Midbrain (tissue), 1 donor: ENCODE measurements at regions not wholly inside any gene's neighbourhood (a gene's known extent, or its start where the extent isn't known, plus 50 kb on each side); places are given as distances from the start of the nearest gene placed in this dataset.
"Not testable (repeated sequence)": the region's sequence is repeated elsewhere in the genome, so short reads cannot be mapped to it uniquely, and the experiment has no call there.

Source experiments
- DNase-seq: peaks from one replicate; lab custom pipeline; 2025; lab: John Stamatoyannopoulos, UW

- DNase-seq = no peak
Measured at GRCh38 chr4:138798404-138798803, 217.2 kb upstream of the NOCT start.

GRCh38 chr4:138797646-138798045 is 217.9 kb upstream of the NOCT start:
- no peak for DNase-seq

GRCh38 chr4:138796761-138797160 is 218.8 kb upstream of the NOCT start:
- no peak for DNase-seq

- no peak for DNase-seq
Measured at GRCh38 chr4:138790706-138791340, 224.8 kb upstream of the NOCT start.

- no peak for DNase-seq
Measured at GRCh38 chr4:138789796-138790195, 225.8 kb upstream of the NOCT start.

- DNase-seq = no peak
Measured at GRCh38 chr4:138788857-138789256, 226.7 kb upstream of the NOCT start.

GRCh38 chr4:138788267-138788790 is 227.3 kb upstream of the NOCT start:
- no peak for DNase-seq

GRCh38 chr4:138779761-138780160 is 235.8 kb upstream of the NOCT start:
- not testable (repeated sequence) for DNase-seq

GRCh38 chr4:138775890-138776289 is 239.7 kb upstream of the NOCT start:
- DNase-seq = peak; percentile 4

- no peak for DNase-seq
Measured at GRCh38 chr4:138775489-138775888, 240.1 kb upstream of the NOCT start.

- no peak for DNase-seq
Measured at GRCh38 chr4:138774940-138775339, 240.6 kb upstream of the NOCT start.

- not testable (repeated sequence) for DNase-seq
Measured at GRCh38 chr4:138774125-138774524, 241.5 kb upstream of the NOCT start.

- DNase-seq = no peak
Measured at GRCh38 chr4:138773321-138773720, 242.3 kb upstream of the NOCT start.

GRCh38 chr4:138772366-138772765 is 243.2 kb upstream of the NOCT start:
- no peak for DNase-seq

GRCh38 chr4:138770818-138771217 is 244.8 kb upstream of the NOCT start:
- DNase-seq = no peak

GRCh38 chr4:138766332-138766731 is 249.2 kb upstream of the NOCT start:
- no peak for DNase-seq

- DNase-seq = no peak
Measured at GRCh38 chr4:138765442-138765841, 250.1 kb upstream of the NOCT start.

GRCh38 chr4:138761638-138762220 is 253.9 kb upstream of the NOCT start:
- no peak for DNase-seq

- DNase-seq = no peak
Measured at GRCh38 chr4:138759554-138759902, 256.1 kb upstream of the NOCT start.

- DNase-seq = no peak
Measured at GRCh38 chr4:138758876-138759553, 256.6 kb upstream of the NOCT start.

- DNase-seq = no peak
Measured at GRCh38 chr4:138758196-138758595, 257.4 kb upstream of the NOCT start.

- no peak for DNase-seq
Measured at GRCh38 chr4:138757432-138757831, 258.1 kb upstream of the NOCT start.

- no peak for DNase-seq
Measured at GRCh38 chr4:138756519-138756918, 259.1 kb upstream of the NOCT start.
